Endothelial cell of umbilical vein (primary cell): ENCODE measurements at regions not wholly inside any gene's neighbourhood (a gene's known extent, or its start where the extent isn't known, plus 50 kb on each side); places are given as distances from the start of the nearest gene placed in this dataset.

Experiments used
- BruUV-seq: library from RNA; stranded (reverse); fragments of 400-500 nt; replicated peaks from 2 replicates; lab custom pipeline; 2021; lab: Mats Ljungman, UMichigan
- CTCF ChIA-PET: fragments of 300-600, 350-600 bp; sonication (Branson Sonifier 250); formaldehyde crosslinking; loops from one replicate; lab custom pipeline; 2021; ENCODE audit warnings: antibody characterized with exemption, inconsistent platforms; lab: Charles Lee
- POLR2A ChIA-PET: fragments of 300-600, 350-600 bp; sonication (Branson Sonifier 250); formaldehyde crosslinking; loops from one replicate; lab custom pipeline; 2021; ENCODE audit warnings: antibody characterized with exemption, inconsistent platforms; lab: Charles Lee
- DNase-seq: peaks from one replicate; pipeline ENCODE4 v3.0.0-alpha.2; 2011; ENCODE audit warnings: low read depth, low spot score
- FAIRE-seq: peaks from 2 replicates; lab custom pipeline; 2011; peaks lifted over from hg19 to GRCh38; lab: Jason Lieb, UNC
- H2AFZ ChIP-seq: 2 replicates; pipeline ENCODE4 v1.6.0; 2012; ENCODE audit warnings: low read depth, low read length, control low read depth, inconsistent platforms
- H3K27ac ChIP-seq: 2 replicates; pipeline ENCODE4 v1.5.1; 2011; ENCODE audit warnings: low read depth, mild to moderate bottlenecking, control low read depth, low read length, moderate library complexity; ENCODE audit not compliant: insufficient read depth
- H3K27me3 ChIP-seq, 2 experiments: 2 replicates each; pipeline versions ENCODE4 v1.6.0 to v1.6.1; 2011; ENCODE audit warnings: low read length in 2 of 2, mixed read lengths in 1 of 2; ENCODE audit not compliant: control insufficient read depth in 2 of 2, insufficient read depth in 2 of 2
- H3K36me3 ChIP-seq, 2 experiments: 2 replicates in 1 of 2; 3 replicates in 1 of 2; pipeline ENCODE4 v1.5.1; 2011; ENCODE audit warnings: low read length in 2 of 2, mild to moderate bottlenecking in 1 of 2, moderate library complexity in 1 of 2; ENCODE audit not compliant: control insufficient read depth in 2 of 2, insufficient read depth in 2 of 2; ENCODE audit errors: extremely low read depth in 1 of 2
- H3K4me1 ChIP-seq: 3 replicates; pipeline ENCODE4 v1.5.1; 2011; ENCODE audit warnings: mild to moderate bottlenecking, low read length; ENCODE audit not compliant: control insufficient read depth, insufficient read depth; ENCODE audit errors: extremely low read depth
- H3K4me2 ChIP-seq: 2 replicates; pipeline ENCODE4 v1.6.1; 2011; ENCODE audit warnings: low read length, control low read depth, mixed read lengths; ENCODE audit not compliant: insufficient read depth
- H3K4me3 ChIP-seq, 3 experiments: fragments of 200-600 bp in 1 of 3; sonication (generic), shearing (Covaris generic) in 1 of 3; replicated peaks in 1 of 3; 2 replicates each; pipeline ENCODE4 v1.5.1; 2011 to 2016; ENCODE audit warnings: control low read depth in 3 of 3, low read length in 3 of 3, mild to moderate bottlenecking in 2 of 3, inconsistent platforms in 1 of 3, low read depth in 1 of 3, moderate library complexity in 1 of 3; ENCODE audit not compliant: insufficient read depth in 1 of 3
- H3K79me2 ChIP-seq: 2 replicates; pipeline ENCODE4 v1.6.0; 2012; ENCODE audit warnings: low read length, inconsistent platforms; ENCODE audit not compliant: control insufficient read depth, insufficient read depth
- H3K9ac ChIP-seq: replicated peaks from 2 replicates; pipeline ENCODE3; 2011; ENCODE audit warnings: low read length, control low read depth; ENCODE audit not compliant: insufficient read depth; ENCODE audit errors: extremely low read depth
- H3K9me1 ChIP-seq: replicated peaks from 3 replicates; pipeline ENCODE4 v1.6.0; 2011; ENCODE audit warnings: mild to moderate bottlenecking, low read length; ENCODE audit not compliant: control insufficient read depth, insufficient read depth; ENCODE audit errors: extremely low read depth
- H3K9me3 ChIP-seq: replicated peaks from 2 replicates; pipeline ENCODE4 v1.5.1; 2012; ENCODE audit warnings: low read length, inconsistent platforms; ENCODE audit not compliant: control insufficient read depth, insufficient read depth
- H4K20me1 ChIP-seq: replicated peaks from 2 replicates; pipeline ENCODE3; 2011; ENCODE audit warnings: mild to moderate bottlenecking, low read length; ENCODE audit not compliant: control insufficient read depth, insufficient read depth; ENCODE audit errors: extremely low read depth
- CTCF ChIP-seq, 2 donors: IDR thresholded peaks; 1 replicate in 1 of 2; 2 replicates in 1 of 2; pipeline ENCODE4 v1.5.1; 2011; ENCODE audit warnings: low read length in 2 of 2, mild to moderate bottlenecking in 2 of 2, moderate library complexity in 2 of 2, control low read depth in 1 of 2, inconsistent platforms in 1 of 2, low read depth in 1 of 2; ENCODE audit not compliant: insufficient read depth in 1 of 2; ENCODE audit errors: extremely low read depth in 1 of 2
- EZH2 ChIP-seq: IDR thresholded peaks from 2 replicates; pipeline ENCODE4 v1.6.1; 2012; ENCODE audit warnings: borderline replicate concordance, low read depth, mild to moderate bottlenecking, moderate library complexity, low read length, inconsistent platforms; ENCODE audit not compliant: severe bottlenecking
- FOS ChIP-seq: IDR thresholded peaks from 2 replicates; pipeline ENCODE4 v1.6.1; 2011; ENCODE audit warnings: mild to moderate bottlenecking, low read length, moderate library complexity, borderline replicate concordance; ENCODE audit not compliant: insufficient read depth
- GATA2 ChIP-seq: IDR thresholded peaks from 2 replicates; pipeline ENCODE4 v1.7.0; 2011; ENCODE audit warnings: low read depth, mild to moderate bottlenecking, moderate library complexity, mixed read lengths, low read length; ENCODE audit not compliant: insufficient read length, insufficient read depth
- JUN ChIP-seq: IDR thresholded peaks from 2 replicates; pipeline ENCODE4 v1.6.1; 2011; ENCODE audit warnings: borderline replicate concordance, low read depth; ENCODE audit not compliant: insufficient read length, insufficient read depth
- MYC ChIP-seq: IDR thresholded peaks from one replicate; pipeline ENCODE4 v1.6.1; 2011; ENCODE audit warnings: mild to moderate bottlenecking, low read depth, low read length
- POLR2A ChIP-seq: IDR thresholded peaks from 2 replicates; pipeline ENCODE4 v1.6.1; 2012; ENCODE audit warnings: low read depth, mild to moderate bottlenecking, control low read depth, low read length
- POLR2AphosphoS5 ChIP-seq: IDR thresholded peaks from 2 replicates; pipeline ENCODE4 v1.6.1; 2012; ENCODE audit warnings: low read depth, mild to moderate bottlenecking, control low read depth, low read length, moderate library complexity; ENCODE audit not compliant: insufficient read depth
- dilution Hi-C: fragments of 300-500 bp; cut with MboI; formaldehyde crosslinking; loops from one replicate; pipeline ENCODE4 v1.15.0; 2019; ENCODE audit warnings: low sequenced_read_pairs; ENCODE audit not compliant: extremely low pct_ligation_motif_present
- intact Hi-C: fragments of 100-400 bp; cut with micrococcal nuclease; formaldehyde crosslinking; loops from one replicate; pipeline ENCODE4 v1.10.0; 2022
- TF ChIP-seq, protein P1 (sequence below): IDR thresholded peaks from 2 replicates; pipeline ENCODE4 v1.6.1; 2011; ENCODE audit not compliant: insufficient read depth, insufficient read length

GRCh38 chr2:52127527-52127926 is 1095.6 kb upstream of the NRXN1 start:
- no peaks in the 10 kb centered on the region for H3K27me3 ChIP-seq
- intact Hi-C loops: no loop called here
- no peaks in the 10 kb centered on the region for H3K4me1 ChIP-seq
- FAIRE-seq: no peak
- H3K4me2 ChIP-seq: no peak overlapping the region
- no peak for TF ChIP-seq GATA2
- no peak for TF ChIP-seq JUN
- TF ChIP-seq FOS: no peak
- TF ChIP-seq POLR2A: no peak
- TF ChIP-seq, protein P1, sequence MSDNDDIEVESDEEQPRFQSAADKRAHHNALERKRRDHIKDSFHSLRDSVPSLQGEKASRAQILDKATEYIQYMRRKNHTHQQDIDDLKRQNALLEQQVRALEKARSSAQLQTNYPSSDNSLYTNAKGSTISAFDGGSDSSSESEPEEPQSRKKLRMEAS: no peak
- TF ChIP-seq CTCF (IDR thresholded peaks at IDR 0.05; ENCODE audit: extremely low read depth in 1 of 2, insufficient read depth in 1 of 2, low read depth in 1 of 2, low read length in 2 of 2): no peak
- TF ChIP-seq MYC: no peak
- no peak for TF ChIP-seq POLR2AphosphoS5
- TF ChIP-seq EZH2: no peak
- no peak overlapping the region for H3K9ac ChIP-seq
- no peaks in the 10 kb centered on the region for H3K9me1 ChIP-seq
- no peak overlapping the region for H2AFZ ChIP-seq
- H4K20me1 ChIP-seq: no peaks in the 10 kb centered on the region
- H3K79me2 ChIP-seq: no peaks in the 10 kb centered on the region
- H3K4me3 ChIP-seq: no peak overlapping the region
- no peak overlapping the region for H3K27ac ChIP-seq
- BruUV-seq: no TSS peak
- dilution Hi-C loops: no loop called here
- ChIA-PET CTCF (no interaction called here), POLR2A (no interaction called here)
- H3K9me3 ChIP-seq: no peaks in the 10 kb centered on the region
- no peak for DNase-seq
- no peaks in the 10 kb centered on the region for H3K36me3 ChIP-seq
